ENCODE measurements at regions not wholly inside any gene's neighbourhood (a gene's known extent, or its start where the extent isn't known, plus 50 kb on each side); places are given as distances from the start of the nearest gene placed in this dataset.

DNA sequence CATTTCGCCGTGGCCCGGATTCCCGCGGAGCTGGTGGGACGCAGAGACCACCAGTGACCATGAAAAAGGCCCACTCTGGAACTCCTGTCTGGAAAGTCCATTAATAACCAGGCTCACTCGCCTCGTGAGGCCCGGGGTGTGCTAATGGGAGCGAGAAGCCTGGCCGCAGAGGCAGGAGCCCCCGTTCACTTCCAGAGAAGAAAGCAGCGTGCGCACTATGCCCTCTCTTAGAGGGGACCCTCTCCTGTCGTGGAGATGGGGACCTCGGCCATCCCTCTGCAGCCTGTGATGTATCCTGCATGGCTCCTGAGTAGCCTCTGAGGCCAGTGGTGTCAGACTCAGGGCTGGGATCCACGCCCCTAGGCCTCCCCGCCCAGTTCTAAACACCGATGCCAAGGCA is 134.1 kb upstream of the VRK1 start:
- Histone ChIP-seq H3K27ac (ENCODE audit: insufficient read depth, low read length) (no peak overlapping the region), H3K79me2 (ENCODE audit: control insufficient read depth, insufficient read depth, low read length) (no peaks in the 10 kb centered on the region), H3K9ac (ENCODE audit: insufficient read depth, low read length) (no peak overlapping the region), H3K4me1 (ENCODE audit: control insufficient read depth, extremely low read depth, insufficient read depth, low read length) (no peaks in the 10 kb centered on the region), H3K4me3 (replicated peaks in 1 of 4; ENCODE audit: control extremely low read depth in 1 of 4, insufficient read depth in 1 of 4, low read depth in 3 of 4, low read length in 4 of 4) (no peak overlapping the region), H3K9me3 (ENCODE audit: control insufficient read depth, insufficient read depth, low read depth, low read length) (no peaks in the 10 kb centered on the region), H3K4me2 (ENCODE audit: extremely low read depth, insufficient read depth, low read length) (no peak overlapping the region), H3K27me3 (ENCODE audit: control insufficient read depth, insufficient read depth, low read length) (no peaks in the 10 kb centered on the region), H2AFZ (ENCODE audit: low read length) (no peak overlapping the region), H4K20me1 (ENCODE audit: control insufficient read depth, extremely low read depth, insufficient read depth, low read length) (no peaks in the 10 kb centered on the region), H3K36me3 (ENCODE audit: control insufficient read depth, insufficient read depth, low read length) (no peaks in the 10 kb centered on the region)
- TF ChIP-seq, protein P1, sequence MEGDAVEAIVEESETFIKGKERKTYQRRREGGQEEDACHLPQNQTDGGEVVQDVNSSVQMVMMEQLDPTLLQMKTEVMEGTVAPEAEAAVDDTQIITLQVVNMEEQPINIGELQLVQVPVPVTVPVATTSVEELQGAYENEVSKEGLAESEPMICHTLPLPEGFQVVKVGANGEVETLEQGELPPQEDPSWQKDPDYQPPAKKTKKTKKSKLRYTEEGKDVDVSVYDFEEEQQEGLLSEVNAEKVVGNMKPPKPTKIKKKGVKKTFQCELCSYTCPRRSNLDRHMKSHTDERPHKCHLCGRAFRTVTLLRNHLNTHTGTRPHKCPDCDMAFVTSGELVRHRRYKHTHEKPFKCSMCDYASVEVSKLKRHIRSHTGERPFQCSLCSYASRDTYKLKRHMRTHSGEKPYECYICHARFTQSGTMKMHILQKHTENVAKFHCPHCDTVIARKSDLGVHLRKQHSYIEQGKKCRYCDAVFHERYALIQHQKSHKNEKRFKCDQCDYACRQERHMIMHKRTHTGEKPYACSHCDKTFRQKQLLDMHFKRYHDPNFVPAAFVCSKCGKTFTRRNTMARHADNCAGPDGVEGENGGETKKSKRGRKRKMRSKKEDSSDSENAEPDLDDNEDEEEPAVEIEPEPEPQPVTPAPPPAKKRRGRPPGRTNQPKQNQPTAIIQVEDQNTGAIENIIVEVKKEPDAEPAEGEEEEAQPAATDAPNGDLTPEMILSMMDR (conservative IDR thresholded peaks at IDR 0.05 in 1 of 2, IDR thresholded peaks at IDR 0.05 in 1 of 2; ENCODE audit: low read depth in 1 of 2, low read length in 2 of 2), result no peak
- no peak for TF ChIP-seq EZH2 (IDR thresholded peaks at IDR 0.05; ENCODE audit: low read length, missing control alignments)
- no peak for DNase-seq (ENCODE audit: low read depth in 2 of 2)

DNA sequence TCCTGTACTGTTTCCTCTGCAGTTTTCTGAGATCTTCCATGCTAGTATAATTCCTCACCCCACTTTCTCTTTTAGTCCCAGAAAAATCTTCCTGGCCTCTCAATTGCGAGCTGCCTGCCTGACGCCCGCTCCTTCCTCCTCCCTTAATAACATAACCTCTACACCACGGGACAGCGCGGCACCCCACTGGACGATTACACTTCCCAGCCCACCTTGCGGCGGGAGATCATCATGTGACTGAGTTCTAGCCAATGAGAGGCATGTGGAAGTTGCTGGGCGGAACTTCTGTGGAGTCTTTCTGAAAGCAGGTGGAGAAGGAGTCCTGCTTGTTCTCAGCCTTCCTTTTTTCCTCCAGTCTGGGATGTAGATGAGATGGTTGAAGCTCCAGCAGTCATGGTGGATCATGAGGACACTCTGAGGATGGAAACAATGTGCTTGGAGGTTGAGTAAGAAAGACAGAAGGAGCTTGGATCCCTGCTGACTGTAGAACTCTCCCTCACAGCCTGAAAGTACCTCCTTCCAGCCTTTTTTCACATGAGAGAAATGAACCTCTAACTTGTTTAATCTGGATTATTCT is 133.6 kb upstream of the VRK1 start:
- TF ChIP-seq EZH2 (IDR thresholded peaks at IDR 0.05; ENCODE audit: low read length, missing control alignments), result no peak
- TF ChIP-seq, protein P1 (conservative IDR thresholded peaks at IDR 0.05 in 1 of 2, IDR thresholded peaks at IDR 0.05 in 1 of 2; ENCODE audit: low read depth in 1 of 2, low read length in 2 of 2), result no peak

DNA sequence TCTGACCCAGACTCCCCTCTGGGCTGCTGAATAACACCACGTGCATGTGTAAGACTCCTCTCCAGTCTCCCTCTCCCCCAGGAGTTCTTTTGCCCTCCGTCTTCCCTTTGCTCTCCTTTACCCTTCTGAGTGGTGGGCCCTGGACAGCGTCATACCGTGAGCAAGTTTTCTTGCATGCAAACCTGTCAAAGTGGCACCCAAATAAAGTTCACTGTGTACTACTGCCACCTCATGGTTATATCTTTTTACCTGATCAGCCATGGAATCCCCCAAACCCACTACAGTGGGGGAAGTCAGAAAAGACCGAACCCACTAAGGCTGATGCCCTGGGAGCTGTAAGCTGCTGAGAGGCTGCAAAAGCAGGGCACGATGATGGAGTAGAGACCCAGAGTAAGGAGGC is 131.1 kb upstream of the VRK1 start:
- Histone ChIP-seq H3K27ac (ENCODE audit: insufficient read depth, low read length) (no peak overlapping the region), H3K79me2 (ENCODE audit: control insufficient read depth, insufficient read depth, low read length) (no peaks in the 10 kb centered on the region), H3K9ac (ENCODE audit: insufficient read depth, low read length) (no peak overlapping the region), H3K9me3 (ENCODE audit: control insufficient read depth, insufficient read depth, low read depth, low read length) (no peaks in the 10 kb centered on the region), H3K4me1 (ENCODE audit: control insufficient read depth, extremely low read depth, insufficient read depth, low read length) (no peaks in the 10 kb centered on the region), H3K36me3 (ENCODE audit: control insufficient read depth, insufficient read depth, low read length) (no peaks in the 10 kb centered on the region), H2AFZ (ENCODE audit: low read length) (no peak overlapping the region), H3K4me2 (ENCODE audit: extremely low read depth, insufficient read depth, low read length) (no peak overlapping the region), H4K20me1 (ENCODE audit: control insufficient read depth, extremely low read depth, insufficient read depth, low read length) (no peaks in the 10 kb centered on the region), H3K4me3 (replicated peaks in 1 of 4; ENCODE audit: control extremely low read depth in 1 of 4, insufficient read depth in 1 of 4, low read depth in 3 of 4, low read length in 4 of 4) (no peak overlapping the region), H3K27me3 (ENCODE audit: control insufficient read depth, insufficient read depth, low read length) (no peaks in the 10 kb centered on the region)
- TF ChIP-seq EZH2 (IDR thresholded peaks at IDR 0.05; ENCODE audit: low read length, missing control alignments), result no peak
- TF ChIP-seq, protein P1 (conservative IDR thresholded peaks at IDR 0.05 in 1 of 2, IDR thresholded peaks at IDR 0.05 in 1 of 2; ENCODE audit: low read depth in 1 of 2, low read length in 2 of 2), result no peak
- DNase-seq (ENCODE audit: low read depth in 2 of 2), result no peak

More for the DNA sequence above, 133.6 kb upstream of the VRK1 start:
- H3K36me3 ChIP-seq (ENCODE audit: control insufficient read depth, insufficient read depth, low read length), result no peaks in the 10 kb centered on the region
- H3K4me2 ChIP-seq (ENCODE audit: extremely low read depth, insufficient read depth, low read length), result no peak overlapping the region
- no peaks in the 10 kb centered on the region for H3K9me3 ChIP-seq (ENCODE audit: control insufficient read depth, insufficient read depth, low read depth, low read length)
- no peak overlapping the region for H2AFZ ChIP-seq (ENCODE audit: low read length)
- no peak overlapping the region for H3K9ac ChIP-seq (ENCODE audit: insufficient read depth, low read length)
- H3K4me1 ChIP-seq (ENCODE audit: control insufficient read depth, extremely low read depth, insufficient read depth, low read length), result no peaks in the 10 kb centered on the region
- H3K27me3 ChIP-seq (ENCODE audit: control insufficient read depth, insufficient read depth, low read length), result no peaks in the 10 kb centered on the region
- H3K79me2 ChIP-seq (ENCODE audit: control insufficient read depth, insufficient read depth, low read length), result no peaks in the 10 kb centered on the region
- no peak overlapping the region for H3K27ac ChIP-seq (ENCODE audit: insufficient read depth, low read length)
- no peak for DNase-seq (ENCODE audit: low read depth in 2 of 2)
- no peak overlapping the region for H3K4me3 ChIP-seq (replicated peaks in 1 of 4; ENCODE audit: control extremely low read depth in 1 of 4, insufficient read depth in 1 of 4, low read depth in 3 of 4, low read length in 4 of 4)
- no peaks in the 10 kb centered on the region for H4K20me1 ChIP-seq (ENCODE audit: control insufficient read depth, extremely low read depth, insufficient read depth, low read length)

Data from fibroblast of lung (primary cell).